HepG2 (cell line): ENCODE measurements at regions not wholly inside any gene's neighbourhood (a gene's known extent, or its start where the extent isn't known, plus 50 kb on each side); places are given as distances from the start of the nearest gene placed in this dataset.

Source experiments
- EP300 ChIP-seq, 3 experiments: sonication (generic) in 1 of 3; formaldehyde crosslinking in 1 of 3; IDR thresholded peaks; 2 replicates each; pipeline versions ENCODE4 v1.5.1 to v1.6.1; 2011 to 2020; ENCODE audit warnings: low read depth in 2 of 3, low read length in 2 of 3, borderline replicate concordance in 1 of 3, improper control_type of control experiment in 1 of 3, mild to moderate bottlenecking in 1 of 3, missing genetic modification reagents in 1 of 3, moderate library complexity in 1 of 3
- ERF ChIP-seq: IDR thresholded peaks from 2 replicates; pipeline ENCODE4 v1.6.1; 2018; ENCODE audit warnings: missing biosample characterization, missing genetic modification reagents
- GATA4 ChIP-seq: sonication (generic); IDR thresholded peaks from 2 replicates; pipeline ENCODE4 v1.6.1; 2016; ENCODE audit warnings: antibody characterized with exemption, low read depth, borderline replicate concordance
- HMG20A ChIP-seq: IDR thresholded peaks from 2 replicates; pipeline ENCODE4 v1.6.1; 2016; ENCODE audit warnings: borderline replicate concordance
- KLF6 ChIP-seq: IDR thresholded peaks from 2 replicates; pipeline ENCODE4 v1.8.0; 2016; ENCODE audit warnings: missing biosample characterization, missing genetic modification reagents
- TEF ChIP-seq: sonication (generic); formaldehyde crosslinking; IDR thresholded peaks from 2 replicates; pipeline ENCODE4 v1.5.0; 2020; ENCODE audit warnings: missing genetic modification reagents
- TMF1 ChIP-seq: sonication (generic); formaldehyde crosslinking; IDR thresholded peaks from 2 replicates; pipeline ENCODE4 v1.8.1; 2022; ENCODE audit warnings: low read depth, missing genetic modification reagents
- ZNF180 ChIP-seq: sonication (generic); formaldehyde crosslinking; IDR thresholded peaks from 2 replicates; pipeline ENCODE4 v1.4.0; 2020; ENCODE audit warnings: low read depth, missing genetic modification reagents, borderline replicate concordance
- ZNF263 ChIP-seq: sonication (generic); formaldehyde crosslinking; IDR thresholded peaks from 2 replicates; pipeline ENCODE4 v1.4.0; 2020; ENCODE audit warnings: missing genetic modification reagents
- ZNF33A ChIP-seq: sonication (generic); formaldehyde crosslinking; IDR thresholded peaks from 2 replicates; pipeline ENCODE4 v1.5.1; 2020; ENCODE audit warnings: missing genetic modification reagents, mild to moderate bottlenecking, moderate library complexity, borderline replicate concordance
- ZNF543 ChIP-seq: sonication (generic); formaldehyde crosslinking; IDR thresholded peaks from 2 replicates; pipeline ENCODE4 v1.4.0; 2020; ENCODE audit warnings: mild to moderate bottlenecking, missing genetic modification reagents
- ZNF607 ChIP-seq: sonication (generic); formaldehyde crosslinking; IDR thresholded peaks from 2 replicates; pipeline ENCODE4 v1.5.1; 2020; ENCODE audit warnings: missing genetic modification reagents, mild to moderate bottlenecking, borderline replicate concordance
- ZSCAN9 ChIP-seq: IDR thresholded peaks from 2 replicates; pipeline ENCODE4 v1.6.1; 2016; ENCODE audit warnings: borderline replicate concordance
- TF ChIP-seq, protein P1 (sequence below): sonication (generic); formaldehyde crosslinking; IDR thresholded peaks from 2 replicates; pipeline ENCODE4 v1.4.0; 2020; ENCODE audit warnings: mild to moderate bottlenecking, low read depth, missing genetic modification reagents
- TF ChIP-seq, protein P2 (sequence below): sonication (generic); formaldehyde crosslinking; IDR thresholded peaks from 2 replicates; pipeline ENCODE4; 2020; ENCODE audit warnings: missing genetic modification reagents, mild to moderate bottlenecking, borderline replicate concordance
- TF ChIP-seq, protein P3 (sequence below): sonication (generic); formaldehyde crosslinking; IDR thresholded peaks from 2 replicates; pipeline ENCODE4 v1.9.0; 2021; ENCODE audit warnings: missing genetic modification reagents, borderline replicate concordance
- TF ChIP-seq, protein P4 (sequence below): sonication (generic); formaldehyde crosslinking; IDR thresholded peaks from 2 replicates; pipeline ENCODE4 v1.8.0; 2022; ENCODE audit warnings: mild to moderate bottlenecking, missing genetic modification reagents
- TF ChIP-seq, protein P5 (sequence below): IDR thresholded peaks from 2 replicates; pipeline ENCODE4 v1.6.1; 2018; ENCODE audit warnings: missing genetic modification reagents, mild to moderate bottlenecking, missing compliant biosample characterization
- TF ChIP-seq, protein P6 (sequence below): sonication (generic); formaldehyde crosslinking; IDR thresholded peaks from 2 replicates; pipeline ENCODE4 v1.4.0; 2020; ENCODE audit warnings: missing genetic modification reagents

DNA sequence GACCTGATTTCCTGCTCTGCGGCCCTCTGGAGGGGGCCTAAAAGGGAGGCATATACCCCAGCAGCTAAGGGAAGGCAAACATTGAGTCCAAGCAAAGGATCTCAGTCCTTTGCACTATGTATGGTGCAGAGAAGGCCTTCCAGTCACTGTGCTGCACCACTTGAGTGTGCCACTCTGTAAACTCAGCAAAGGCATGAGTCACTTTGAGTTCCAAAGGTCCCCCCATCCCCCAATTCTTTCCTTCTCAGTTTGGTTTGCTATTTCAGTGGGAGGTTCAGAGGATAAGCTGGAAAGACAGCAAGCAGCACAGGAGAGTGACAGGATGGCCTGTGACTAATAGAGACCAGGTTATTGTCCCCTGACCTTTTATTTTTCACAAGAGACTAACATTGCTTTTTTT, 131.3 kb downstream of the FHDC1 start (continued):
- TF ChIP-seq ZNF33A (no peak), EP300 (IDR thresholded peaks at IDR 0.05; ENCODE audit: low read depth in 2 of 2, low read length in 2 of 2) (peak in 1 of 2 experiments; percentile 74; a peak in 1 of 4 replicates), EP300 (CRISPR knock-in tag; IDR thresholded peaks at IDR 0.05; ENCODE audit: borderline replicate concordance) (no peak; the same call in 1 of the 2 replicates), TMF1 (CRISPR knock-in tag) (no peak), ERF (CRISPR knock-in tag) (no peak), ZNF263 (CRISPR knock-in tag) (no peak), HMG20A (CRISPR knock-in tag) (peak; percentile 64; the same call in 1 of the 2 replicates), ZSCAN9 (no peak), GATA4 (no peak), KLF6 (CRISPR knock-in tag) (no peak), TEF (no peak), ZNF543 (no peak), ZNF607 (CRISPR knock-in tag) (no peak), ZNF180 (no peak)
- TF ChIP-seq, protein P1, sequence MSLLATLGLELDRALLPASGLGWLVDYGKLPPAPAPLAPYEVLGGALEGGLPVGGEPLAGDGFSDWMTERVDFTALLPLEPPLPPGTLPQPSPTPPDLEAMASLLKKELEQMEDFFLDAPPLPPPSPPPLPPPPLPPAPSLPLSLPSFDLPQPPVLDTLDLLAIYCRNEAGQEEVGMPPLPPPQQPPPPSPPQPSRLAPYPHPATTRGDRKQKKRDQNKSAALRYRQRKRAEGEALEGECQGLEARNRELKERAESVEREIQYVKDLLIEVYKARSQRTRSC (CRISPR knock-in tag), result no peak
- TF ChIP-seq, protein P2, sequence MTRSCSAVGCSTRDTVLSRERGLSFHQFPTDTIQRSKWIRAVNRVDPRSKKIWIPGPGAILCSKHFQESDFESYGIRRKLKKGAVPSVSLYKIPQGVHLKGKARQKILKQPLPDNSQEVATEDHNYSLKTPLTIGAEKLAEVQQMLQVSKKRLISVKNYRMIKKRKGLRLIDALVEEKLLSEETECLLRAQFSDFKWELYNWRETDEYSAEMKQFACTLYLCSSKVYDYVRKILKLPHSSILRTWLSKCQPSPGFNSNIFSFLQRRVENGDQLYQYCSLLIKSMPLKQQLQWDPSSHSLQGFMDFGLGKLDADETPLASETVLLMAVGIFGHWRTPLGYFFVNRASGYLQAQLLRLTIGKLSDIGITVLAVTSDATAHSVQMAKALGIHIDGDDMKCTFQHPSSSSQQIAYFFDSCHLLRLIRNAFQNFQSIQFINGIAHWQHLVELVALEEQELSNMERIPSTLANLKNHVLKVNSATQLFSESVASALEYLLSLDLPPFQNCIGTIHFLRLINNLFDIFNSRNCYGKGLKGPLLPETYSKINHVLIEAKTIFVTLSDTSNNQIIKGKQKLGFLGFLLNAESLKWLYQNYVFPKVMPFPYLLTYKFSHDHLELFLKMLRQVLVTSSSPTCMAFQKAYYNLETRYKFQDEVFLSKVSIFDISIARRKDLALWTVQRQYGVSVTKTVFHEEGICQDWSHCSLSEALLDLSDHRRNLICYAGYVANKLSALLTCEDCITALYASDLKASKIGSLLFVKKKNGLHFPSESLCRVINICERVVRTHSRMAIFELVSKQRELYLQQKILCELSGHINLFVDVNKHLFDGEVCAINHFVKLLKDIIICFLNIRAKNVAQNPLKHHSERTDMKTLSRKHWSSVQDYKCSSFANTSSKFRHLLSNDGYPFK (CRISPR knock-in tag), result no peak
- TF ChIP-seq, protein P3, sequence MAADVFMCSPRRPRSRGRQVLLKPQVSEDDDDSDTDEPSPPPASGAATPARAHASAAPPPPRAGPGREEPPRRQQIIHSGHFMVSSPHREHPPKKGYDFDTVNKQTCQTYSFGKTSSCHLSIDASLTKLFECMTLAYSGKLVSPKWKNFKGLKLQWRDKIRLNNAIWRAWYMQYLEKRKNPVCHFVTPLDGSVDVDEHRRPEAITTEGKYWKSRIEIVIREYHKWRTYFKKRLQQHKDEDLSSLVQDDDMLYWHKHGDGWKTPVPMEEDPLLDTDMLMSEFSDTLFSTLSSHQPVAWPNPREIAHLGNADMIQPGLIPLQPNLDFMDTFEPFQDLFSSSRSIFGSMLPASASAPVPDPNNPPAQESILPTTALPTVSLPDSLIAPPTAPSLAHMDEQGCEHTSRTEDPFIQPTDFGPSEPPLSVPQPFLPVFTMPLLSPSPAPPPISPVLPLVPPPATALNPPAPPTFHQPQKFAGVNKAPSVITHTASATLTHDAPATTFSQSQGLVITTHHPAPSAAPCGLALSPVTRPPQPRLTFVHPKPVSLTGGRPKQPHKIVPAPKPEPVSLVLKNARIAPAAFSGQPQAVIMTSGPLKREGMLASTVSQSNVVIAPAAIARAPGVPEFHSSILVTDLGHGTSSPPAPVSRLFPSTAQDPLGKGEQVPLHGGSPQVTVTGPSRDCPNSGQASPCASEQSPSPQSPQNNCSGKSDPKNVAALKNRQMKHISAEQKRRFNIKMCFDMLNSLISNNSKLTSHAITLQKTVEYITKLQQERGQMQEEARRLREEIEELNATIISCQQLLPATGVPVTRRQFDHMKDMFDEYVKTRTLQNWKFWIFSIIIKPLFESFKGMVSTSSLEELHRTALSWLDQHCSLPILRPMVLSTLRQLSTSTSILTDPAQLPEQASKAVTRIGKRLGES, result no peak
- TF ChIP-seq, protein P4, sequence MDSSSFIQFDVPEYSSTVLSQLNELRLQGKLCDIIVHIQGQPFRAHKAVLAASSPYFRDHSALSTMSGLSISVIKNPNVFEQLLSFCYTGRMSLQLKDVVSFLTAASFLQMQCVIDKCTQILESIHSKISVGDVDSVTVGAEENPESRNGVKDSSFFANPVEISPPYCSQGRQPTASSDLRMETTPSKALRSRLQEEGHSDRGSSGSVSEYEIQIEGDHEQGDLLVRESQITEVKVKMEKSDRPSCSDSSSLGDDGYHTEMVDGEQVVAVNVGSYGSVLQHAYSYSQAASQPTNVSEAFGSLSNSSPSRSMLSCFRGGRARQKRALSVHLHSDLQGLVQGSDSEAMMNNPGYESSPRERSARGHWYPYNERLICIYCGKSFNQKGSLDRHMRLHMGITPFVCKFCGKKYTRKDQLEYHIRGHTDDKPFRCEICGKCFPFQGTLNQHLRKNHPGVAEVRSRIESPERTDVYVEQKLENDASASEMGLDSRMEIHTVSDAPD (CRISPR knock-in tag), result no peak
- TF ChIP-seq, protein P5, sequence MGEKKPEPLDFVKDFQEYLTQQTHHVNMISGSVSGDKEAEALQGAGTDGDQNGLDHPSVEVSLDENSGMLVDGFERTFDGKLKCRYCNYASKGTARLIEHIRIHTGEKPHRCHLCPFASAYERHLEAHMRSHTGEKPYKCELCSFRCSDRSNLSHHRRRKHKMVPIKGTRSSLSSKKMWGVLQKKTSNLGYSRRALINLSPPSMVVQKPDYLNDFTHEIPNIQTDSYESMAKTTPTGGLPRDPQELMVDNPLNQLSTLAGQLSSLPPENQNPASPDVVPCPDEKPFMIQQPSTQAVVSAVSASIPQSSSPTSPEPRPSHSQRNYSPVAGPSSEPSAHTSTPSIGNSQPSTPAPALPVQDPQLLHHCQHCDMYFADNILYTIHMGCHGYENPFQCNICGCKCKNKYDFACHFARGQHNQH (CRISPR knock-in tag), result 0 out of 2 replicates have a peak, but pooled peaks have one; percentile 41
- TF ChIP-seq, protein P6, sequence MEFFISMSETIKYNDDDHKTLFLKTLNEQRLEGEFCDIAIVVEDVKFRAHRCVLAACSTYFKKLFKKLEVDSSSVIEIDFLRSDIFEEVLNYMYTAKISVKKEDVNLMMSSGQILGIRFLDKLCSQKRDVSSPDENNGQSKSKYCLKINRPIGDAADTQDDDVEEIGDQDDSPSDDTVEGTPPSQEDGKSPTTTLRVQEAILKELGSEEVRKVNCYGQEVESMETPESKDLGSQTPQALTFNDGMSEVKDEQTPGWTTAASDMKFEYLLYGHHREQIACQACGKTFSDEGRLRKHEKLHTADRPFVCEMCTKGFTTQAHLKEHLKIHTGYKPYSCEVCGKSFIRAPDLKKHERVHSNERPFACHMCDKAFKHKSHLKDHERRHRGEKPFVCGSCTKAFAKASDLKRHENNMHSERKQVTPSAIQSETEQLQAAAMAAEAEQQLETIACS, result no peak
